Activated CD8-positive, alpha-beta T cell treated with anti-CD3 and anti-CD28 coated beads for 36 hours (primary cell): ENCODE measurements at regions not wholly inside any gene's neighbourhood (a gene's known extent, or its start where the extent isn't known, plus 50 kb on each side); places are given as distances from the start of the nearest gene placed in this dataset.

ENCODE experiments used
- ATAC-seq: fragments of 200-7000 bp; cut with Tn5 transposase; one replicate; pipeline ENCODE4 v1.10.0; 2021; ENCODE audit warnings: mild to moderate bottlenecking, moderate library complexity
- CTCF ChIA-PET: fragments of 350-600 bp; sonication (Branson Sonifier 250); formaldehyde crosslinking; loops from one replicate; lab custom pipeline; 2021; ENCODE audit warnings: antibody characterized with exemption; lab: Charles Lee
- POLR2A ChIA-PET: fragments of 350-600 bp; sonication (Branson Sonifier 250); formaldehyde crosslinking; loops from one replicate; lab custom pipeline; 2021; ENCODE audit warnings: antibody characterized with exemption; lab: Charles Lee
- DNase-seq: peaks from one replicate; pipeline ENCODE4 v3.0.0-alpha.2; 2020
- H3K27ac Mint-ChIP-seq: one replicate; pipeline ENCODE4 v1.8.0; 2021; ENCODE audit warnings: mild to moderate bottlenecking, mixed read lengths
- H3K27me3 Mint-ChIP-seq: one replicate; pipeline ENCODE4 v1.8.0; 2021; ENCODE audit warnings: mixed read lengths
- H3K36me3 Mint-ChIP-seq: one replicate; pipeline ENCODE4 v1.8.0; 2021; ENCODE audit warnings: low read depth, mixed read lengths
- H3K4me1 Mint-ChIP-seq: one replicate; pipeline ENCODE4 v1.8.0; 2021; ENCODE audit warnings: low read depth, mixed read lengths
- H3K4me3 Mint-ChIP-seq: one replicate; pipeline ENCODE4 v1.8.0; 2021; ENCODE audit warnings: mild to moderate bottlenecking, moderate library complexity, mixed read lengths
- H3K9me3 Mint-ChIP-seq: one replicate; pipeline ENCODE4 v1.8.0; 2021; ENCODE audit warnings: mixed read lengths
- intact Hi-C: fragments of 100-400 bp; cut with micrococcal nuclease; formaldehyde crosslinking; loops from one replicate; pipeline ENCODE4 v1.10.0; 2022
- TF ChIP-seq, protein P1 (sequence below): fragments of 200-600 bp; IDR thresholded peaks from one replicate; pipeline ENCODE4 v1.8.0; 2022; ENCODE audit warnings: antibody characterized with exemption, mild to moderate bottlenecking

GRCh38 chr15:70519616-70520015 is 243.7 kb downstream of the UACA start:
- CTCF ChIA-PET, result interaction anchor here (1.1 to 1.2 kb wide), 2 partner anchors 9 to 11 kb away, joined by 3 to 4 read pairs; no protein-coding TSS in a partner anchor
- Mint-ChIP-seq H3K4me3 (no peak overlapping the region), H3K36me3 (no peaks in the 10 kb centered on the region), H3K4me1 (no peaks in the 10 kb centered on the region), H3K27me3 (peaks cover 2% of the 10 kb centered on the region), H3K9me3 (no peaks in the 10 kb centered on the region), H3K27ac (no peak overlapping the region)
- DNase-seq (no peak), ATAC-seq (no peak)
- intact Hi-C loops, result no loop called here
- TF ChIP-seq, protein P1, sequence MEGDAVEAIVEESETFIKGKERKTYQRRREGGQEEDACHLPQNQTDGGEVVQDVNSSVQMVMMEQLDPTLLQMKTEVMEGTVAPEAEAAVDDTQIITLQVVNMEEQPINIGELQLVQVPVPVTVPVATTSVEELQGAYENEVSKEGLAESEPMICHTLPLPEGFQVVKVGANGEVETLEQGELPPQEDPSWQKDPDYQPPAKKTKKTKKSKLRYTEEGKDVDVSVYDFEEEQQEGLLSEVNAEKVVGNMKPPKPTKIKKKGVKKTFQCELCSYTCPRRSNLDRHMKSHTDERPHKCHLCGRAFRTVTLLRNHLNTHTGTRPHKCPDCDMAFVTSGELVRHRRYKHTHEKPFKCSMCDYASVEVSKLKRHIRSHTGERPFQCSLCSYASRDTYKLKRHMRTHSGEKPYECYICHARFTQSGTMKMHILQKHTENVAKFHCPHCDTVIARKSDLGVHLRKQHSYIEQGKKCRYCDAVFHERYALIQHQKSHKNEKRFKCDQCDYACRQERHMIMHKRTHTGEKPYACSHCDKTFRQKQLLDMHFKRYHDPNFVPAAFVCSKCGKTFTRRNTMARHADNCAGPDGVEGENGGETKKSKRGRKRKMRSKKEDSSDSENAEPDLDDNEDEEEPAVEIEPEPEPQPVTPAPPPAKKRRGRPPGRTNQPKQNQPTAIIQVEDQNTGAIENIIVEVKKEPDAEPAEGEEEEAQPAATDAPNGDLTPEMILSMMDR, result no peak
- POLR2A ChIA-PET, result no interaction called here

GRCh38 chr15:70519004-70519365 is 244.4 kb downstream of the UACA start:
- ChIA-PET CTCF (interaction anchor here (1.0 to 1.2 kb wide), 2 partner anchors 10 to 15 kb away, joined by 3 to 4 read pairs; no protein-coding TSS in a partner anchor), POLR2A (no interaction called here)
- intact Hi-C loops, result no loop called here
- no peak for ATAC-seq
- H3K4me1 Mint-ChIP-seq, result no peaks in the 10 kb centered on the region
- H3K27me3 Mint-ChIP-seq, result peaks cover 2% of the 10 kb centered on the region
- H3K9me3 Mint-ChIP-seq, result no peaks in the 10 kb centered on the region
- TF ChIP-seq, protein P1, result no peak
- no peak overlapping the region for H3K4me3 Mint-ChIP-seq
- no peaks in the 10 kb centered on the region for H3K36me3 Mint-ChIP-seq
- H3K27ac Mint-ChIP-seq, result no peak overlapping the region
- no peak for DNase-seq

- no peak for ATAC-seq
- intact Hi-C loops, result no loop called here
- DNase-seq, result no peak
- TF ChIP-seq, protein P1, result no peak
- ChIA-PET POLR2A (no interaction called here), CTCF (interaction anchor here (1.0 to 1.2 kb wide), 2 partner anchors 10 to 14 kb away, joined by 3 to 4 read pairs; no protein-coding TSS in a partner anchor)
- Mint-ChIP-seq H3K9me3 (no peaks in the 10 kb centered on the region), H3K27me3 (peaks cover 2% of the 10 kb centered on the region), H3K4me3 (no peak overlapping the region), H3K27ac (no peak overlapping the region), H3K4me1 (no peaks in the 10 kb centered on the region), H3K36me3 (no peaks in the 10 kb centered on the region)
Observed at GRCh38 chr15:70518201-70519003, 245.0 kb downstream of the UACA start.

- Mint-ChIP-seq H3K36me3 (no peaks in the 10 kb centered on the region), H3K9me3 (peaks cover 2% of the 10 kb centered on the region), H3K27me3 (peaks cover 2% of the 10 kb centered on the region), H3K27ac (no peak overlapping the region), H3K4me3 (no peak overlapping the region), H3K4me1 (no peaks in the 10 kb centered on the region)
- DNase-seq (no peak), ATAC-seq (no peak)
- TF ChIP-seq, protein P1, result no peak
- POLR2A ChIA-PET, result no interaction called here
- intact Hi-C loops, result no loop called here
- CTCF ChIA-PET, result no interaction called here
Observed at GRCh38 chr15:70517194-70517590, 246.2 kb downstream of the UACA start.

GRCh38 chr15:70516408-70517193 is 246.8 kb downstream of the UACA start:
- TF ChIP-seq, protein P1, result no peak
- intact Hi-C loops, result no loop called here
- no peak for DNase-seq
- no peaks in the 10 kb centered on the region for H3K4me1 Mint-ChIP-seq
- no peak for ATAC-seq
- peaks cover 2% of the 10 kb centered on the region for H3K27me3 Mint-ChIP-seq
- POLR2A ChIA-PET, result no interaction called here
- H3K36me3 Mint-ChIP-seq, result no peaks in the 10 kb centered on the region
- no peak overlapping the region for H3K27ac Mint-ChIP-seq
- H3K4me3 Mint-ChIP-seq, result no peak overlapping the region
- CTCF ChIA-PET, result no interaction called here
- peaks cover 8% of the 10 kb centered on the region for H3K9me3 Mint-ChIP-seq
